ENCODE measurements at regions not wholly inside any gene's neighbourhood (a gene's known extent, or its start where the extent isn't known, plus 50 kb on each side); places are given as distances from the start of the nearest gene placed in this dataset.

- TF ChIP-seq CTCF (IDR thresholded peaks at IDR 0.05) = no peak
- no peak for TF ChIP-seq POLR2A (IDR thresholded peaks at IDR 0.05)
- no peak for TF ChIP-seq EP300 (IDR thresholded peaks at IDR 0.05)
These were observed 137.2 kb downstream of the RAB38 start for GRCh38 chr11:88038063-88038462.

Measured in ovary (tissue), 3 donors.